B cell (primary cell): ENCODE measurements at regions not wholly inside any gene's neighbourhood (a gene's known extent, or its start where the extent isn't known, plus 50 kb on each side); places are given as distances from the start of the nearest gene placed in this dataset.
"Not testable (repeated sequence)": the region's sequence is repeated elsewhere in the genome, so short reads cannot be mapped to it uniquely, and the experiment has no call there.

Source experiments
- CTCF ChIP-seq: fragments of 200-600 bp; IDR thresholded peaks from one replicate; pipeline ENCODE4 v1.8.0; 2022; ENCODE audit warnings: antibody characterized with exemption, mild to moderate bottlenecking
- EZH2 ChIP-seq: IDR thresholded peaks from 2 replicates; pipeline ENCODE4 v1.6.1; 2012; ENCODE audit warnings: borderline replicate concordance, low read depth, mild to moderate bottlenecking, moderate library complexity, low read length; ENCODE audit not compliant: insufficient read depth, poor library complexity, severe bottlenecking

- TF ChIP-seq CTCF, EZH2: not testable (repeated sequence)
Observed at GRCh38 chr21:9903579-9903978, 617.8 kb upstream of the TPTE start.
